HK-2 (cell line): ENCODE measurements at regions not wholly inside any gene's neighbourhood (a gene's known extent, or its start where the extent isn't known, plus 50 kb on each side); places are given as distances from the start of the nearest gene placed in this dataset.

Experiments used
- DNase-seq: peaks from one replicate; pipeline ENCODE4 v3.0.0-alpha.2; 2018; ENCODE audit not compliant: unreplicated experiment

DNA sequence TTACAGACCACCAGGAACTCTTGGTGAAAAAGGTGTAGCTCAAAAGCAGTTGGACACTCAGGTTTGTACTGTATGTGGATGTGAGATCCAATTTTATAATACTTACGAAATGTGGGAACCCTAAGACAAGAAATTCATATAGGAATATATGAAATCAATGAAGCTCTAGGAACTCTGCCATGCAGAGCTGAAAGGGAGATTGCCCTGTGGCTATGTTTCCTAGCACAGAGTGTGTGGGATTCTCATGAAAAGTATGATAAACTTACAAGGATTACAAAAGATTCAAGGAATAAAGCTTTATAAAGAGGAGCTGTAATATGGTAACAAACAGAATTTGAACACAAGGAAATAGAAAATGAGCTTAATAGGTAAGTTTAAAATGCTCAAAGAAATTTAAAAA is 205.7 kb upstream of the FAM83B start:
- DNase-seq, result no peak

- no peak for DNase-seq
Observed at GRCh38 chr6:54646069-54646950, 200.3 kb upstream of the FAM83B start.

DNA sequence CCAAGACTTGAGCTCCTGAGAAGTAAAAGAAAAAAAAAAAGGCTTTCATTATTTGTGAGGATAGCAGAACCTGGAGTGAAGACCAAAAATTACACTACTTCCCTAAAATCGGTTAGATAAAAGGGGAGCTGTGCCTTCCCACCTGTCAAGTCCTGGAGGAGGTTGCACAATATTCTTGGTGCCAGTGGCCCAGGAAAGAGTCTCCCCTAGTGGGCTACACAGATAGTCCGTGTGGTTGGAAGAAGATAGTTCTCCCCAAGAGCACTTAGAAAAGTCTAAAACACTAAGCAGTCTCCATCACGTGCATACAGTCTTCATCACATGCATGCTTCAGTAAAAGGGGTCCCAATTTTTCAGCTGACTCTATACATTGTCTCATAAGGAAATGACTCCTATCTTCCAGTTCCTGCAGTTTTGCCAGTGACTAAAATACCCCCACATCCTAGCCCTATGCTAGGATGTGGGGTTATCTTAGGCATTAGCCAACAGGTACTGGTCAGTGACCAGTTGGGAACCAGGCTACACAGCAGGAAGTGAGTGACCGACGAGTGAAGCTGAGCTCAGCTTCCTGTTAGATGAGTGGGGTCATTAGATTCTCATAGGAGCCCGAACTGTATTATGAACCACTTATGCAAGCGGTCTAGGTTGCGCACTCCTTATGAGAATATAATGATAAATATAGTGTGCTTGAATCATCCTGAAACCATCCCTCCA is 199.5 kb upstream of the FAM83B start:
- no peak for DNase-seq

GRCh38 chr6:54654381-54654780 is 192.2 kb upstream of the FAM83B start:
- no peak for DNase-seq

DNA sequence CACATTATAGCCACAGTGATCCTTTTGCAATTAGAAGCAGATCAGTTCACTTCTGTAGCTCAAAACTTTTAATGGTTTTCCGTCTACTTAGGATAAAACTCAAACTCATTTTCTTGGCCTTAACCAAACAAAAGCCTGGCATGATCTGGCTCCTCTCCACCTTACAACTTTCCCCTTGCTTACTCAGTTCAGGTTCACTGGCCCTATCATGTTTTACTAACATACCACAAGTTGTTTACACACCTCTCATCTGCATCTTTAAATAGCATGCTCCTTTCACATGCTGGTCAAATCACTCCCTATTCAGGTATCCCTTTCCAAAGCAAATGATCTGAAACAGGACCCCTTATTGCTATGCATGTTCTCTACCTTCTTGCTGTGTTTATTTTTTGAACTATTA is 191.4 kb upstream of the FAM83B start:
- no peak for DNase-seq

DNA sequence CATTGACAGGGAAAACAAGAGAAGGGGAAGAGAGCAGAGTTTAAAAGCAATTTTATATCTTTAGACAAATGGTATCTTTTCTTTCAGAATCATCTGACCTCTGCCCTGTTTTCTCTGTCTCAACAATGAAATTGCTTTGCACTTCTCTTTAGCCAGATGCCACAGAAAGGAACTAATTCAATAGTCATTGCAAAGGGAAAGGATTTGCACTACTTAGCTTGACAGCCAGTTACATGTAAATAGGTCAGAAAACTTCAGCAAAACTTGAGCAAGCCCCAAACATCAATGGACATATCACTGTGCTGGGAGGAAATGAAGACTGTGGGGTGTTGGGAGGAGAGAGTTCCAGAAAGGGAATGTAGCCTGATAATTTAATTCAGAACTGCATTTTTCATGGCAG is 181.3 kb upstream of the FAM83B start:
- no peak for DNase-seq

DNA sequence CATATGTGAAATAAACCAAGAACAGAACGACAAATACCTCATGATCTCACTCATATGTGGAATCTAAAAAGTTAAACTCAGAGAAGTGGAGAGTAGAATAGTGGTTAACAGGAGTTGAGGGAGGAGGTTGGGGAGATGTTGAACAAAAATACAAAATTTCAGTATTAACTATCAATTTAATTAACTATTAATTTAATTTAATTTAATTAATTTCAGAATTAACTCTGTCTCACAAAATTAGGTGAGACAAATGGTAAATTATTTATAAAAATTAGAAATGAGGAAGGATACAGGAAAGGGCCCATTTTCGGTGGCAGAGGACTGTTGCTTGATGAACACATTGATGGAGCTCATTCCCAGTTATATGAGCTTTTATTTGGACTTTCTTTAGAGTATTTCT is 166.0 kb upstream of the FAM83B start:
- DNase-seq, result no peak

DNA sequence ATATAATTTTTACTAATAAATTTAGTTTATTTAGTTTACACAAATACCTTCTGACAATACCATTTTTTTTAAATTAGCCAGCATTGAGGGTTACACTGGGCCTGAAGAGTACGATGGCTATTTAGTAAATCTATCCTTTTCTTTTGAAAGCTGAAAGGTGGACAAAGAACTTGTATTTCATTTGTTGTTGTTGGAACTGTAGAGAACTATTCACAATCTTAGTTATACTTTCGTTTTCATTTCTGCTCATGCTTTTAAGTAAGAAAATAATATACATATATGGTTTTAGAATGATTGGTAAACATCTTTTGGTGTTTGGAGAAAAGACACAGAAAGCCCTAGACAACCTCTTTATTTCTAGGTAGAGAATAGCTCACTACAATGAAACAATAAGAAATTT is 165.3 kb upstream of the FAM83B start:
- no peak for DNase-seq

DNA sequence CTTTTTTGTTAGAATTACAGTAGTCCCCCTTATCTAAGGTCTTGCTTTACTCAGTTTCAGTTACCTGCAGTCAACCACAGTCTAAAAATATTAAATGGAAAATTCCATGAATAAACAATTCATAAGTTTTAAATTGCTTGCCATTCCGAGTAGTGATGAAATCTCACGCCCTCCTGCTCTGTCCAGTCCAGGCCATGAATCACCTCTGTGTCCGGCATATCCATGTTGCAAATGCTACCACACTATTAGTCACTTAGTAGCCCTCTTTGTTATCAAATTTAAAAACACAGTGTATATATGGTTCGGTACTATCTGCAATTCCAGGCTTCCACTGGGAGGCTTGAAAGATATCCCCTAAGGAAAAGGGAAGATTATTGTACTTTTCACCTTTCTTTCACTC is 164.6 kb upstream of the FAM83B start:
- DNase-seq, result peak; percentile 5

- DNase-seq, result no peak
Observed at GRCh38 chr6:54689620-54690019, 157.0 kb upstream of the FAM83B start.

DNA sequence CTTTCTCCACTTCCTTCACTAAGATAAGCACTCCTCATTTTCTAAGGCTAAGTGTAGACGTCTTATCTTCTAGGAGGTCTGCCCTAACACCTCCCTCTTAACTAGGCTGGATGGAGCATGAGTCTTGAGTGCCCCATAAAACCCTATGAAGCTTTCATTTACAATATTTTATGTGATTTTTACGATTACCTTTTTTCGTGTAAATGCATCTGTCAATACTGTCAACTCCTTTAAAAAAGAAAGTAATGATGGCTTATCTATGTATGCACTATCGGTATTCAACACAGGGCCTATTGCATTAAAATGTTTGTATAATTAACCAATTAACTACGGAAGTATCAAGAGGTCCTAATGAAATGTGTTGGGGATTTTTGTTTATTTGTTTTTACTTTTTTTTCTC is 156.0 kb upstream of the FAM83B start:
- no peak for DNase-seq

DNA sequence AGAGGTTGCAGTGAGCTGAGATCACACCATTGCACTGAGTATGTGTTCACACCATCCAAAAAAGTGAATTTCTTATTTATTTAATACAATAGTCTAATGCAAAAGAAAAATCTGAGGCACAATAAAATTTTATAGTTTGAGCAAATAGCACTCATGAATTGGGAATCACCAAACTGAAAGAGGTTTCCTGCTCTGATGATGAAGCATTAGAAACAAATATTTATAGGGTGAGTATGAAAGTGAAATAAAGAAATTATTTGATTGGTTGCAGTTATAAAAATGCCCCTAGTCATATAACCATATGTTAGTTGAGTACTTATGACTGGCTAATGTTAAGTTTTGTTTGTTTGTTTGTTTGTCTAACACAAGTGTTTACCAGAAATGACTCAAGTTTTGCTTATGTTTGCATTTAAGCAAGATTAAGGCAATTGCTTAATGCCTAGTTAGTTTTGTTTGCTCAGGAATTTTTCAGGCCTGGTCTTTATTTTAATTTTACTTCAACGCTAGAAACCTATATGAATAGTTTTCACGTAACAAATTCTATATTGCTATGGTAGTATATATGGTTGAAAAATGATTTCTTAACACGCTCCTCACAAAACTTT is 151.5 kb upstream of the FAM83B start:
- DNase-seq, result no peak

GRCh38 chr6:54695815-54696214 is 150.8 kb upstream of the FAM83B start:
- no peak for DNase-seq

GRCh38 chr6:54697424-54697823 is 149.1 kb upstream of the FAM83B start:
- no peak for DNase-seq

DNA sequence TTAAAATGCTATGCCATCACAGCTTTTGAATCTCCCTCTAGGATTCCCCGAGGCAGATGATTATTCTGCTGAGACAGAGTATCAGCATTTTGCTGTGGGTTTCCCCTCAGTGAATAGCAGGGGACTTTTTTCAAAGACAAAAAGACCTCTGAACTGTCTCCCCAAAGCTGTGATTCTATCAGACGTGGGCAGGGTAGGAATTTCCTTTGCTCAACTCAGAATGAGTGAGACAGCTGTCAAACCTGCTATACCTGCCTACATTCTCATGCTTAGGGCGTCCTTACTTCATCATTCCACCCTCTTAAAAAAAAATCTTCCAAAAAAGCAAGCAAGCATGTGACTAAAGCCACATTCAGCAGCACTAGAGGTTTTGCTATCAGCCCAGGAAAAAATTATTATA is 147.6 kb upstream of the FAM83B start:
- DNase-seq, result no peak

GRCh38 chr6:54700158-54700557 is 146.4 kb upstream of the FAM83B start:
- no peak for DNase-seq

- no peak for DNase-seq
Observed at GRCh38 chr6:54702772-54703171, 143.8 kb upstream of the FAM83B start.

DNA sequence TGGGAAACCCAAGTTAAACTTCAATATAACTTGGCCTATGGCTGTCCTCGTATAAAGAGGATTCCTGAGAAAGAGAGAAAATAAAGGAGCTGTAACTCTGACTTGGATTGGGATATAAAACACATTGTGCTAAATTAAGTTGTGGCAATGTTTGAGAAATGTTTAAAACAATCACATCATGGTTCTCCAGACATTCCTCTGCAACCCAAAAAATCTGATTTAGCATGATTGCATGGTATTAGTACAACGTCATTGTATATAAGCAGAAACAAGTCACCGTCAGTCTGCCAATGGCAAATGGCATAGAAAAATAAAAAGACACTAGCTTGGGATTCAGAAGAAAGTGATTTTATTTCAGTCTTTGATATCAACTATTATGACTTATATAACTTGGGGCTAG is 140.2 kb upstream of the FAM83B start:
- no peak for DNase-seq

GRCh38 chr6:54706844-54707605 is 139.5 kb upstream of the FAM83B start:
- no peak for DNase-seq

DNA sequence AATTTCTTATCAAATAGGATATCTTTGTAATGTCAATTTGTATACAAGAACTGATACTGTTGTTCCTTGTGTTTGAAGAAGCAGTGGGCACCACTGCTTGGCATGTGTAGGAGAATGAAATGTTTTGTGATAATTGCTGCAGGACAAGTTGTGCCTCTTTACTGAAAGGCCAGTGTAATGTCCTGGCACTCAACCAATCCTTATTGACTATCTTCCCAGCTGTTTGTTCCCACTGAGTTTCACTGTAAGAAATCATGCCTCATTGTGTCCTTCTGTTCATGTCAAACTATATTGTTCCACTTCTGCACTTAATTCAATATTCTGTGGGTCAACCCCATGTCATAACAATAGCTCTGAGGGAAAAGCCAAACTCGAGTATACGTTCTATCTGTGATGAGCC is 136.1 kb upstream of the FAM83B start:
- DNase-seq, result no peak

DNA sequence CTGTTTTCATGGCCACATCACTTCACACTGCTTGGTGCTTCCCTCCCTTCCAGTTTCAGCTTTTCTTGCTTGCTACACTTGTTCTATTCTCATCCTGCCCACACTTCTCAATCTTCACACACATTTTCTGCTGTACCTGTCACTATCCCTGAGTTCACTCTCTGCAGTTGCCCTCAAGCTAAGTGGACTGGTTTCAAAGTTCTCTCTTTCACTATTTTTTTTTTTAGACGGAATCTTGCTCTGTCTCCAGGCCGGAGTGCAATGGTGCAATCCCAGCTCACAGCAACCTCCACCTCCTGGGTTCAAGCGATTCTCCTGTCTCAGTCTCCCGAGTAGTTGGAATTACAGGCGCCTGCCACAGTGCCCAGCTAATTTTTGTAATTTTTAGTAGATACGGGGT is 130.6 kb upstream of the FAM83B start:
- no peak for DNase-seq

- DNase-seq, result no peak
Observed at GRCh38 chr6:54716877-54717276, 129.7 kb upstream of the FAM83B start.
